BJ (cell line): ENCODE measurements at regions not wholly inside any gene's neighbourhood (a gene's known extent, or its start where the extent isn't known, plus 50 kb on each side); places are given as distances from the start of the nearest gene placed in this dataset.

Experiments used
- CTCF ChIA-PET: fragments of 350-600 bp; formaldehyde crosslinking; extraction: SDS; loops from one replicate; lab custom pipeline; 2021; ENCODE audit warnings: antibody characterized with exemption, inconsistent platforms; lab: Yijun Ruan, JAX
- POLR2A ChIA-PET: fragments of 300-600 bp; sonication (Branson Sonifier 250); formaldehyde crosslinking; extraction: SDS; loops from one replicate; lab custom pipeline; 2021; ENCODE audit warnings: antibody characterized with exemption; lab: Charles Lee
- DNase-seq: peaks from one replicate; pipeline ENCODE4 v3.0.0-alpha.2; 2011; ENCODE audit warnings: low read depth
- H3K27me3 ChIP-seq: 2 replicates; pipeline ENCODE4 v1.6.0; 2011; ENCODE audit warnings: low read length; ENCODE audit not compliant: control insufficient read depth, insufficient read depth
- H3K36me3 ChIP-seq: 2 replicates; pipeline ENCODE4 v1.5.1; 2011; ENCODE audit warnings: low read length; ENCODE audit not compliant: control insufficient read depth, insufficient read depth
- H3K4me3 ChIP-seq: 2 replicates; pipeline ENCODE4 v1.5.1; 2011; ENCODE audit warnings: low read depth, mild to moderate bottlenecking, control low read depth, low read length
- CTCF ChIP-seq: IDR thresholded peaks from 2 replicates; pipeline ENCODE4 v1.5.1; 2011; ENCODE audit warnings: low read depth, mild to moderate bottlenecking, control low read depth, inconsistent platforms, low read length, moderate library complexity; ENCODE audit not compliant: insufficient read depth

DNA sequence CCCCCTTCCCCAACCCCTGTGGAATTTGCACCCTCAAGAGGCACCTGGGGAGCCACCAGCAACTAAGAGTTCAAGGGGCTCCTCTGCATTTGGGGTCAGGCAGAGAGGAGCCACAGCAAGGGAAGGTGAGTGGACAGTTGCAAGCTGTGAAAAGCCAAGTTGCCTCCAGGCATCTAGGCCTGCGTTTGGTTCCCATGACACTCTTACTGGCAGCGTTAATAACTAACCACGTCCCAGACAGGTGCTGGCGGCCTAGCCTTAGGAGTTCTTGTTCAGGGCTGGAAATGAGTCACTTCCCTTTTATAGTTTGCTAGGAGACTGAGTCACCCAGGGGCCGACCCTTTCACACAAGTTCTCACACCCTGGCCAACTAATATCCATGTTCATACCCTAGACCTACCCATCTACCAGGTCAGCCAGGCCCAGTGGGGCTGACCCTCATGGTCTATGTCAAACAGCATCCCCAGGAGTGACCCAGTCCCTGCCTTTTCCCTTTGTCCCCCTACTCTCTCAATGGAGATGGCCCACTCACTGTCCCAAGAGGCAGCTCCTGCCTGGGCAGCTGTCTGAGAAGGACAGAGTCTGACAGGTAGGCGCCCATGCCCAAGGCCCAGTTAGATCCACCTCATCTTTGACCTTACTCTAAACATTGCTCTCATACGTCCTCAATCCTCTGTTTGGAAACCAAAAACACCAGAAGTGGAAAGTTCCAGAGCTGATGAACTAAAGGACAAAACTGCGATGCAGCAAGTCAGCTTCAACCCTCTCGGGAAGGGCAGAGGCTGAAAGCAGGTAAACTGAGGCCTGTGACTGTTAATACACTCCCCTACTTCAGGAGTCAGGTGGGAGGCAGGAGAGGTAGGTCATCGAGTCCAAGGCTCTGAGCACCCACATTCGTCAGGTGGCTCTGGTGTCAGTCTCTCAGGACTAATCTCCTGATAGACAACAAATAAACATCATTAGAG, 300.6 kb downstream of the SOX9 start:
- CTCF ChIA-PET: no interaction called here
- DNase-seq: peak; percentile 89
- no peaks in the 10 kb centered on the region for H3K36me3 ChIP-seq
- POLR2A ChIA-PET: interaction anchor here (0.6 kb wide), 1 partner anchor 47 kb away, joined by 4 read pairs; no protein-coding TSS in a partner anchor
- no peak overlapping the region for H3K4me3 ChIP-seq
- H3K27me3 ChIP-seq: no peaks in the 10 kb centered on the region
- no peak for TF ChIP-seq CTCF

- Histone ChIP-seq H3K4me3 (no peak overlapping the region), H3K27me3 (no peaks in the 10 kb centered on the region), H3K36me3 (no peaks in the 10 kb centered on the region)
- CTCF ChIA-PET: no interaction called here
- DNase-seq: no peak
- POLR2A ChIA-PET: interaction anchor here (1.0 kb wide), 1 partner anchor 10 kb away, joined by 3 read pairs; no protein-coding TSS in a partner anchor
- TF ChIP-seq CTCF: no peak
Observed at GRCh38 chr17:72422204-72422504, 301.3 kb downstream of the SOX9 start.

DNA sequence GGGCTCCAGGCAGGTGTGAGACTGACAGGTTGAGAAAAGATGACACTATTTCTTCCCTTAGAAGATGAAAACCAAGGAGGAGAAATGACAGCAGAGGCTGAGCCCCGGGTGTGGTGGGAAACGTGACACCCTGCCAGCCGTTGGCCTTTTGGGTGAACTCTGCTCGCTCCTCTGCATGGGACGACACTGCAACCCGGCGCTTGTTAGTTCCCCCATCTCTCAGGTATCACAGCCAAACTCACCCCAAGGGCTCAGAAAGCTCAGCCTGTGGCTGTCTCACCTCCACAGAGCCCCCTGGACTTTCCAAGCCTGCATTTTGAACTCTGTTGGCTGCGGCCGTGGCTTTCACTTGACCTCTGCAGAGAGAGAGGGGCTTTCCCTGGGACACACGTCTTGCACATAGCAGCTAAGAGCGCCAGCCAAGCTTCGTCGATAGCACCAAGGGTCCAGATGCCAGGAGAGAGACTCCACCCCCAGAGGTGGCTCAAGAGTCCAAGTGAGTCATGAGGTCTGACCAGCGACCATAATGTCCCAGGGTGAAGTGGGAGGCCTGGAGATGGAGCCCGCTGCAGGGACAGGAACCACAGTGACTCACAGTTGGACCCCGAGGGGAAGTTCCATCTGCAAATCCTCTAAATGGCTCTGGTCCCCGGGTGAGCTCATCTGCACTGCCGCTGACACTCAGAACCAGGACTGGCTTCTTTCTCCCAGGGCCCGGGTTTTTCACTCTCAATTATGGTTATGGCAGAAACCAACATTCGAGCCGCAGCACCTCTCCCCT, 301.9 kb downstream of the SOX9 start:
- no peaks in the 10 kb centered on the region for H3K36me3 ChIP-seq
- DNase-seq: peak; percentile 90
- no peaks in the 10 kb centered on the region for H3K27me3 ChIP-seq
- H3K4me3 ChIP-seq: no peak overlapping the region
- ChIA-PET CTCF (interaction anchor here (1.7 kb wide), 1 partner anchor 30 kb away, joined by 4 read pairs; no protein-coding TSS in a partner anchor), POLR2A (interaction anchor here (0.7 to 1.0 kb wide), 2 partner anchors 9 to 38 kb away, joined by 3 to 5 read pairs; no protein-coding TSS in a partner anchor)
- no peak for TF ChIP-seq CTCF

- H3K36me3 ChIP-seq: no peaks in the 10 kb centered on the region
- no peak for DNase-seq
- no peak overlapping the region for H3K4me3 ChIP-seq
- ChIA-PET POLR2A (interaction anchor here (0.7 to 1.0 kb wide), 2 partner anchors 9 to 39 kb away, joined by 3 to 5 read pairs; no protein-coding TSS in a partner anchor), CTCF (interaction anchor here (1.7 kb wide), 1 partner anchor 29 kb away, joined by 4 read pairs; no protein-coding TSS in a partner anchor)
- no peaks in the 10 kb centered on the region for H3K27me3 ChIP-seq
- TF ChIP-seq CTCF: no peak
Observed at GRCh38 chr17:72423286-72423589, 302.4 kb downstream of the SOX9 start.

DNA sequence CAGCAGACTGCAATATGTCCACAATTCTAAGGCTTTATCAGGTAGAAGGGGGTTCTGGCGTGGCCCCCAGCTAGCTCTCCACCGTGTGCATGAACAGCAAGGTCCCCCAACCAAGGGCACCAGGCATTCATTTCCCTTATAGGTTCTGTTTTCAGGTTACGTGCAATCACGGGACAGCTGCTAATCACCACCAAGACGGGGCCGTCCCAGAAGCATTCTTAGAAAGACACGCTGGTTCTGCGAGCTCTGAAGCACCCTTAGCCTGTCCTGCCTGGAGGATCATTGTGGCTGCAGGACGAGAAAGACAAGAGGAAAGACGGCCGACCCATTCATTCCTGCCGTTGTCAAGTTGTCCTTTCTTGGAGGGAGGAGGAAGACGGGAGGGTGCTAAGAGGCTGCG, 302.9 kb downstream of the SOX9 start:
- TF ChIP-seq CTCF: no peak
- CTCF ChIA-PET: interaction anchor here (1.7 kb wide), 1 partner anchor 29 kb away, joined by 4 read pairs; no protein-coding TSS in a partner anchor
- H3K36me3 ChIP-seq: no peaks in the 10 kb centered on the region
- POLR2A ChIA-PET: no interaction called here
- H3K27me3 ChIP-seq: no peaks in the 10 kb centered on the region
- no peak overlapping the region for H3K4me3 ChIP-seq
- DNase-seq: no peak
